Activated T-cell treated with anti-CD3 and anti-CD28 coated beads, Interleukin-2, amount 50 U/mL, for 24 hours (primary cell): ENCODE measurements at regions not wholly inside any gene's neighbourhood (a gene's known extent, or its start where the extent isn't known, plus 50 kb on each side); places are given as distances from the start of the nearest gene placed in this dataset.

ENCODE experiments used
- DNase-seq: peaks from one replicate; pipeline ENCODE4 v3.0.0-alpha.2; 2020
- H3K27ac Mint-ChIP-seq: 2 replicates; pipeline ENCODE4 v1.8.0; 2020; ENCODE audit warnings: mild to moderate bottlenecking, mixed read lengths
- H3K27me3 Mint-ChIP-seq: 2 replicates; pipeline ENCODE4 v1.8.0; 2020; ENCODE audit warnings: mixed read lengths
- H3K36me3 Mint-ChIP-seq: 2 replicates; pipeline ENCODE4 v1.8.0; 2020; ENCODE audit warnings: low read depth, mixed read lengths
- H3K4me1 Mint-ChIP-seq: 2 replicates; pipeline ENCODE4 v1.8.0; 2020; ENCODE audit warnings: low read depth, mixed read lengths
- H3K4me3 Mint-ChIP-seq: 2 replicates; pipeline ENCODE4 v1.8.0; 2020; ENCODE audit warnings: mild to moderate bottlenecking, moderate library complexity, mixed read lengths
- H3K9me3 Mint-ChIP-seq: 2 replicates; pipeline ENCODE4 v1.8.0; 2020; ENCODE audit warnings: mixed read lengths

GRCh38 chr12:124391340-124392261 is 96.7 kb downstream of the RFLNA start:
- peaks cover 52% of the 10 kb centered on the region for H3K4me1 Mint-ChIP-seq
- H3K4me3 Mint-ChIP-seq = peak overlapping the region; percentile 37
- DNase-seq = peak; percentile 70
- H3K27ac Mint-ChIP-seq = peak overlapping the region; percentile 82
- no peaks in the 10 kb centered on the region for H3K9me3 Mint-ChIP-seq
- no peaks in the 10 kb centered on the region for H3K27me3 Mint-ChIP-seq
- H3K36me3 Mint-ChIP-seq = peaks cover 41% of the 10 kb centered on the region

DNA sequence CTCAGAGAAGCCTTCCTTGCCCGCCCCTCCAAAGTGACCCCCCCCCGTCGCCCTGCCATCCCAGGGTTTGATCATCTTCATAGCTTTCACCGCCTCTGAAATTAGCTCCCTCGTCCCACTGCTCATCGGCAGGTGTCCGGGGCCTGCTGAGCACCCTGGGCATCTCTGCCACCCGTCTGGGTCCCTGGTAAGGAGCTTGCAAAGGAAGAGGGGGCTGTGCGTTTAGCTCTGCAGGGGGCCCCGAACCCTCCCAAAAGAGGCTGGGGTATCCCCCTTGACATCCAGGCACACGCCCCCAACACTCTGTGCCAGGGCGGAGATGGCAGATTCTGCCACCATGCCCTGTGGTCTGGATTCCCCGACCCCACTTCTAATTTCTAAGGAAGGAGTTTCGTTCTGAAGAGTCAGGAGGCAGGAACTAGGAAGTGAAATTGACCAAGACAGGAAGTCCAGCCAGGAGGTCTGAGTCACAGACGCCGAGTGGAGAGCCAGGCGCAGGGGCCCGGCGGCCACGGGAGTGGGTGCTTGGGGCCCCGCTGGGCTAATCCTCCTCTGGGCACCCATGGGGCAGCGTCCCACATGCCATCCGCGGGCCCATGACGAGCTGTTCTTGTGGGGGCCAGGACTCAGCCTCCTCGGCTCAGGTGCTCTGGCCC is 95.7 kb downstream of the RFLNA start:
- Mint-ChIP-seq H3K27ac (peak overlapping the region; percentile 57), H3K36me3 (peaks cover 38% of the 10 kb centered on the region), H3K9me3 (no peaks in the 10 kb centered on the region), H3K4me3 (no peak overlapping the region), H3K4me1 (peaks cover 52% of the 10 kb centered on the region), H3K27me3 (no peaks in the 10 kb centered on the region)
- DNase-seq = no peak

GRCh38 chr12:124389725-124390441 is 95.0 kb downstream of the RFLNA start:
- Mint-ChIP-seq H3K27ac (no peak overlapping the region), H3K27me3 (no peaks in the 10 kb centered on the region), H3K4me3 (peak overlapping the region; percentile 35), H3K9me3 (no peaks in the 10 kb centered on the region), H3K4me1 (peaks cover 52% of the 10 kb centered on the region), H3K36me3 (peaks cover 38% of the 10 kb centered on the region)
- DNase-seq = no peak

DNA sequence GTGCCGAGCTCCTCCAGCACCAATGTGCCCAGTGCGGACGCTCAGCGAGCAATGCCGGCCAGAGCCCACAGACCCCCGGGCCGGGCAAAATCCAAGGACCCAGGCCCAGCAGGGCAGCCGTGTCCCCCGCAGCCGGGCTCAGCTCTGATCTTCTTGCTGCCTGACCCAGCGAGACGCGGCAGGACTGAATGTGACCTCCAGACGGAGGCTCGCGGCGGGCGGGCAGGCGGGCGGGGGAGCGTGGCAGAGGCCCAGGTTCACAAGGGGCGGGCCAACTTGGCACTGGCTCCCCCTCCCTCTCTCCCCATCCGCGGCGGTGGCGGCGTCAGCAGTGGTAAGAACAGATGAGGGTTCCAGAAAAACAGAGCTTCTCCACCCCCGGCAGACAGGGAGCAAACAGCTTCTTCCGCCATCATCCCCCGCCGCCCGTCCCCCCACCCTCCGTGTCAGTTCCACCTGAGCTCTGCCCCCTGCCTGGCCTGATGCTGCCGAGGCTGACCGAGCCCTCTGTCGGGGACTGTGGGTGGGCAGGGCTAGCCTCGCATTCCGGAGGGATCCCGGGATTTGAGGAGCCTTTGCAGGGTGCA is 94.3 kb downstream of the RFLNA start:
- H3K36me3 Mint-ChIP-seq = peaks cover 37% of the 10 kb centered on the region
- no peaks in the 10 kb centered on the region for H3K27me3 Mint-ChIP-seq
- peaks cover 52% of the 10 kb centered on the region for H3K4me1 Mint-ChIP-seq
- H3K27ac Mint-ChIP-seq = no peak overlapping the region
- peak; percentile 76 for DNase-seq
- H3K9me3 Mint-ChIP-seq = no peaks in the 10 kb centered on the region
- H3K4me3 Mint-ChIP-seq = peak overlapping the region; percentile 53

DNA sequence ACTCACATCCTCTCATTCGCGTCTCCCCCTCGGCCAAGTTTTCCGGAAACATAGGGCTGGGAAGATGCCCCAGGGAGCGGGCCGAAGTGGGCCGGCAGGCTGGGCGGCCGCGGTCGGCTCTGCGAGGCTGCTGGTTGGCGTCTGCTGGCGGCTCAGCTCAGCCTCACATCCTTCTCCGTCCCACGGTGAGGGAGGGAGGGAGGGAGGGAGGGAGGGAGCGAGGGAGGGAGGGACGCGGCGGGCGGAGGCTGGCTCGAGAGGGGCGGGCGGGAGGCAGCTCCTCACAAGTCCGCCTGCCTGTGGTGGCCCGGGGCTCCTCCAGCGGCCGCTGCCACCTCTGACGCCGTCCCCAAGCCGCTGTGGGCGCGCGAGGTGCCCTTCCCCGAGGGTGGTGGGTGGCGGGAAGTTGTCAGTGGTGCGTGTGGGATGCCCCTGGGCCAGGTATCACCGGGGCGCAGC is 93.8 kb downstream of the RFLNA start:
- DNase-seq = peak; percentile 69
- peaks cover 51% of the 10 kb centered on the region for H3K4me1 Mint-ChIP-seq
- H3K4me3 Mint-ChIP-seq = peak overlapping the region; percentile 53
- H3K27me3 Mint-ChIP-seq = no peaks in the 10 kb centered on the region
- H3K27ac Mint-ChIP-seq = peak overlapping the region; percentile 37
- no peaks in the 10 kb centered on the region for H3K9me3 Mint-ChIP-seq
- H3K36me3 Mint-ChIP-seq = peaks cover 32% of the 10 kb centered on the region

DNA sequence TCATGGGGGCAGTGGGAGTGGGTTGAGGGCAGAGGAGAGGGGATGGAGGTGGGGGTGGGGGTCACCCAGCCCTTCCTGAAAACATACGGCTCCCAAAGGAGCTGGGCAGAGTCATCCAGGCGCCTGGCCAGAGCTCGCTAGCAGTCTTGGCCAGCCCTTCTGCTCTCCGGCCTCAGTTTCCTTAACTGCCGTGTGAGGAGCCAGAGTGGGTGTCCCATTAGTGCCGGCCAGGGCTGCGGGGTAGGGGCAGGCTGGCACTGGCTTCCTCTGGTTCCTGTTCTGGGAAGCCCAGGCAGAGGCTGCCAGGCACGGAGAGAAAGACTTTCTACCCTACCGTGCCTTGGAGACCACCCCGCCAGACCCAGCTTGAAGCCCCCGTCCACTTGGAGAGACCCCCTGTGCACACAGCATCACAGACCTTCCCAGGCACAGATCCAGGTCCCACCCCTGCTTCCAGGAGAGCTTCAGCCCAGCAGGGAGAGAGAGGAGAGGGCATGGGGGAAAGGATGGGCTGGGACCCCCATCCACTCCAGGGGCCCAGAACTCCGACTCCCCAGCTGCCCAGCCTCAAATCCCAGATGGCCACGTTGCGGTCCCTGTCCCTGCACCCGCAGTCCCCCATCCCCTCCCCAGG is 93.3 kb downstream of the RFLNA start:
- Mint-ChIP-seq H3K27me3 (no peaks in the 10 kb centered on the region), H3K4me3 (peak overlapping the region; percentile 45), H3K27ac (peak overlapping the region; percentile 37), H3K9me3 (no peaks in the 10 kb centered on the region), H3K4me1 (peaks cover 45% of the 10 kb centered on the region), H3K36me3 (peaks cover 32% of the 10 kb centered on the region)
- DNase-seq = no peak

GRCh38 chr12:124387528-124387911 is 92.6 kb downstream of the RFLNA start:
- H3K9me3 Mint-ChIP-seq = no peaks in the 10 kb centered on the region
- peaks cover 42% of the 10 kb centered on the region for H3K4me1 Mint-ChIP-seq
- H3K36me3 Mint-ChIP-seq = peaks cover 39% of the 10 kb centered on the region
- no peak for DNase-seq
- H3K27ac Mint-ChIP-seq = no peak overlapping the region
- H3K27me3 Mint-ChIP-seq = no peaks in the 10 kb centered on the region
- H3K4me3 Mint-ChIP-seq = no peak overlapping the region

- DNase-seq = no peak
- Mint-ChIP-seq H3K27ac (no peak overlapping the region), H3K27me3 (no peaks in the 10 kb centered on the region), H3K4me3 (no peak overlapping the region), H3K9me3 (no peaks in the 10 kb centered on the region), H3K36me3 (peaks cover 42% of the 10 kb centered on the region), H3K4me1 (peaks cover 36% of the 10 kb centered on the region)
Measured at GRCh38 chr12:124386661-124387527, 92.0 kb downstream of the RFLNA start.

DNA sequence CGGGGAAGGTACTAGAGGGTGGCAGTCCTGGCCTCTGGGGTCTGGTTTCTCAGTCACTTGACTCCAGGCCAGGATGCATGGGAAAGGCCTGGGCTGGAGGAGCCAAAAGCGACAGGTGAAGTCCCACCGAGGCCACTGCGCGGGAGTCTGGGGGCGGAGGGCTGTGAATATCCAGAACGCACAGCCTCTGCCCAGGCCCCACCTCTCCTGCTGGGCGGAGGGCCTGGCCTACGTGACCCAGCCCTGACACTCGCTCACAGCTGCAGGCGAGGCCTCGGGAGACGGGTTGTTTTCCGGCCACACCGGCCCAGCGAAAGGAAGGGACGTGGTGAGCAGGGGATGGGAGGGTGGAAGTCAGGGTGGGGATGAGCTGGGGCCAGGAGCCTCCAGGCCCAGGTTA is 91.2 kb downstream of the RFLNA start:
- no peak for DNase-seq
- Mint-ChIP-seq H3K27ac (no peak overlapping the region), H3K4me3 (no peak overlapping the region), H3K9me3 (no peaks in the 10 kb centered on the region), H3K27me3 (no peaks in the 10 kb centered on the region), H3K36me3 (peaks cover 46% of the 10 kb centered on the region), H3K4me1 (peaks cover 27% of the 10 kb centered on the region)

DNA sequence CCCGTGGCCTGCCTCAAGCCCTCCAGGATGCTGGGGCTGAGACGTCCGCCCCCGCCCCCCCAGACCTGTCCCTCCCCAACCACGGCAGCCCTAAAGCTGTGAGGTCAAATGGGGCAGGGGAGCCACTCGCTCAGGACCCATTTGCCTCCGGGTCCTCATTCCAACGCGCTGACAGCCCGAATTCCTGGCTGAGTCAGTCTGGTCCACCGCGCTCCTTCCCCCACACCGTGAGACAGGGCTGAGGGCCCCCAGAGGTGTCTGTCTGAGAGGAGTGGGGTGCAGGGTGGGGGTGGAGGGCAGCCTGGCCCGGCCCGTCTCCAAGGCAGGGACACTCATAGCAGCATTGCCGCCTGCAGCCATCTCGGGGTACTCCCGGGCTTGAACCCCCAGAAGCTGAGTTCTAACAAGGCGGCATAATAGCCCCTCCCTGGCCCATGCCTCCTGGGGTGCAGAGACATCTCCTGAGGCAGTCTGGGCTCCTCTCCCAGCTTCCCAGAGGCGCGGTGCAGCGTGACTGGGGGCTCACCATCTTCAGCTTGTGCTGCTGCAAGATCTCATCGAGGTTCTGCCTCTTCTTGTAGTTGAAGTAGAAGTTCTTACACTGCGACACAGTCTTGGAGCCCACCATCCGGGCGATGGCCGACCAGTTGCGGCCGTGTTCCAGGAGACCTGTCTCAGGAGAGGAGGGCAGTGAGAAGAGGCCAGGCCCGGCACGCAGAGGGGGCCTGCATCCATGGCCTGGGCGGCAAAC is 90.5 kb downstream of the RFLNA start:
- Mint-ChIP-seq H3K9me3 (no peaks in the 10 kb centered on the region), H3K27me3 (no peaks in the 10 kb centered on the region), H3K36me3 (peaks cover 50% of the 10 kb centered on the region), H3K4me1 (peaks cover 21% of the 10 kb centered on the region), H3K27ac (no peak overlapping the region), H3K4me3 (no peak overlapping the region)
- DNase-seq = no peak

DNA sequence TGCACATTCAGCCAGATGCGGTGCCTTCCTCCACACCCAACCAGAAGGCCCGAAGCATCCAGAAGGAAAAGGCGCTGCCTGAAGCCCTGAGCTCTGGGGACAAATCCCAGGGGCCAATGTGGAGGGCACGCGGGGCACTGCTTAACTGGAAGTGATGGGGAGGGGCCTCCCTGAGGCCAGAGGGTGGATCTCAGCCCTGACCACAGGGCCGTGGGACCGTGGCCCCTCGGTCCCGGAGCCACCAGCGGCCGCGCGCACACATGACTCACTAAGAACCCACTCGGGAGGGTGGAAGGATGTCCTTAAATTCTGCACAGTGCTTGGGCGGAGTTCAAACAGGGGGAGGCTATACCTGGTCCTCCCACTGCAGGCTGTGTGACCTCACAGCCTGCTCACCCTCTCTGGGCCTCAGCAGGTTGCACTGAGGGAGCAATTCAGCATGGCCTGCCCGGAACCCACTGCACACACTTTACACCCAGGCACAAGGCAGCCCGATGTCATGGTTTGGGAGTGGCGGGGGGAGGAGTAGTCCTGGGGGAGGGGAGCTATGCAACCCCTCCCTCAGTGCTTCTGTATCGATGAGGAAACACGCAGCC is 89.5 kb downstream of the RFLNA start:
- DNase-seq = no peak
- Mint-ChIP-seq H3K36me3 (peaks cover 55% of the 10 kb centered on the region), H3K9me3 (no peaks in the 10 kb centered on the region), H3K4me3 (no peak overlapping the region), H3K27me3 (no peaks in the 10 kb centered on the region), H3K4me1 (peaks cover 11% of the 10 kb centered on the region), H3K27ac (no peak overlapping the region)

DNA sequence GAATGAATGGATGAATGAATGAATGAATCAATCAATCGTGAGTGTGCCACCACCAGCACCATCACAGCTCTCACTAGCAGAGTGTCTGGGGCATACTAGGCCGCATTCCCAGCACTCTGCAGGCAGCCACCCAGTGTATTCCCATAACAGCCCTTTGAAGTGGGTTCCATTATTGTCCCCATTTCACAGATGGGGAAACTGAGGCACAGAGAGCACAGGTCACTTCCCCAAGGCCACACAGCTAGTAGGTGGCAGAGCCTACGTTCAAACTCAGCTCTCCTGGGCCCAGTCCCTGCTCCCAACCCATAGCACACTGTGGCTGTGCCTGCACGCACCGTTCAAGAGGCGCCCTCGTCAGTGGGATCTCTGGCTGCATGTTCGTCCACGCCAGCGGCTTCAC is 88.1 kb downstream of the RFLNA start:
- no peak overlapping the region for H3K4me3 Mint-ChIP-seq
- peaks cover under 1% of the 10 kb centered on the region for H3K4me1 Mint-ChIP-seq
- no peak for DNase-seq
- H3K27me3 Mint-ChIP-seq = no peaks in the 10 kb centered on the region
- H3K9me3 Mint-ChIP-seq = no peaks in the 10 kb centered on the region
- peak overlapping the region; percentile 26 for H3K27ac Mint-ChIP-seq
- peaks cover 65% of the 10 kb centered on the region for H3K36me3 Mint-ChIP-seq
